ENCODE measurements at regions not wholly inside any gene's neighbourhood (a gene's known extent, or its start where the extent isn't known, plus 50 kb on each side); places are given as distances from the start of the nearest gene placed in this dataset.

GRCh38 chr18:51316677-51317076 is 119.2 kb upstream of the MEX3C start:
- Mint-ChIP-seq H3K9me3 (peaks cover 15% of the 10 kb centered on the region), H3K4me1 (peaks cover 14% of the 10 kb centered on the region), H3K36me3 (ENCODE audit: low read depth) (no peaks in the 10 kb centered on the region), H3K27ac (no peak overlapping the region), H3K27me3 (ENCODE audit: insufficient read depth) (no peaks in the 10 kb centered on the region), H3K4me3 (no peak overlapping the region)
- Histone ChIP-seq H3K9me3 (ENCODE audit: control insufficient read depth, low read length) (no peaks in the 10 kb centered on the region), H3K4me3 (ENCODE audit: low read length) (no peak overlapping the region), H3K36me3 (ENCODE audit: control insufficient read depth, insufficient read depth, low read length) (no peaks in the 10 kb centered on the region), H3K27ac (ENCODE audit: low read depth, low read length) (no peak overlapping the region), H3K4me1 (ENCODE audit: control insufficient read depth, insufficient read depth, low read length) (peaks cover 6% of the 10 kb centered on the region), H3K27me3 (ENCODE audit: control insufficient read depth, insufficient read depth, low read length, poor library complexity, severe bottlenecking) (no peaks in the 10 kb centered on the region), H3K9ac (ENCODE audit: extremely low read depth, low read length, poor library complexity, severe bottlenecking) (no peak overlapping the region)
- TF ChIP-seq, protein P1, sequence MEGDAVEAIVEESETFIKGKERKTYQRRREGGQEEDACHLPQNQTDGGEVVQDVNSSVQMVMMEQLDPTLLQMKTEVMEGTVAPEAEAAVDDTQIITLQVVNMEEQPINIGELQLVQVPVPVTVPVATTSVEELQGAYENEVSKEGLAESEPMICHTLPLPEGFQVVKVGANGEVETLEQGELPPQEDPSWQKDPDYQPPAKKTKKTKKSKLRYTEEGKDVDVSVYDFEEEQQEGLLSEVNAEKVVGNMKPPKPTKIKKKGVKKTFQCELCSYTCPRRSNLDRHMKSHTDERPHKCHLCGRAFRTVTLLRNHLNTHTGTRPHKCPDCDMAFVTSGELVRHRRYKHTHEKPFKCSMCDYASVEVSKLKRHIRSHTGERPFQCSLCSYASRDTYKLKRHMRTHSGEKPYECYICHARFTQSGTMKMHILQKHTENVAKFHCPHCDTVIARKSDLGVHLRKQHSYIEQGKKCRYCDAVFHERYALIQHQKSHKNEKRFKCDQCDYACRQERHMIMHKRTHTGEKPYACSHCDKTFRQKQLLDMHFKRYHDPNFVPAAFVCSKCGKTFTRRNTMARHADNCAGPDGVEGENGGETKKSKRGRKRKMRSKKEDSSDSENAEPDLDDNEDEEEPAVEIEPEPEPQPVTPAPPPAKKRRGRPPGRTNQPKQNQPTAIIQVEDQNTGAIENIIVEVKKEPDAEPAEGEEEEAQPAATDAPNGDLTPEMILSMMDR (conservative IDR thresholded peaks at IDR 0.05), result no peak
- WGBS, 2 experiments (ENCODE audit: insufficient coverage in 1 of 2, insufficient read length in 1 of 2), result 100% methylated on average over 1 of the region's 1 CpG; no CpG with 5 or more reads in 1 of the 2 experiments
- DNase-seq, result no peak

GRCh38 chr18:51321696-51322095 is 124.2 kb upstream of the MEX3C start:
- Mint-ChIP-seq H3K27ac (no peak overlapping the region), H3K9me3 (peaks cover 10% of the 10 kb centered on the region), H3K27me3 (ENCODE audit: insufficient read depth) (peaks cover 17% of the 10 kb centered on the region), H3K4me1 (peaks cover 43% of the 10 kb centered on the region), H3K4me3 (no peak overlapping the region), H3K36me3 (ENCODE audit: low read depth) (no peaks in the 10 kb centered on the region)
- Histone ChIP-seq H3K36me3 (ENCODE audit: control insufficient read depth, insufficient read depth, low read length) (no peaks in the 10 kb centered on the region), H3K4me3 (ENCODE audit: low read length) (no peak overlapping the region), H3K9me3 (ENCODE audit: control insufficient read depth, low read length) (no peaks in the 10 kb centered on the region), H3K4me1 (ENCODE audit: control insufficient read depth, insufficient read depth, low read length) (peaks cover 22% of the 10 kb centered on the region), H3K27ac (ENCODE audit: low read depth, low read length) (no peak overlapping the region), H3K9ac (ENCODE audit: extremely low read depth, low read length, poor library complexity, severe bottlenecking) (no peak overlapping the region), H3K27me3 (ENCODE audit: control insufficient read depth, insufficient read depth, low read length, poor library complexity, severe bottlenecking) (no peaks in the 10 kb centered on the region)
- DNase-seq, result no peak
- TF ChIP-seq, protein P1 (conservative IDR thresholded peaks at IDR 0.05), result peak; percentile 43
- WGBS, 2 experiments (ENCODE audit: insufficient coverage in 1 of 2, insufficient read length in 1 of 2), result no CpG with 5 or more reads among the region's 1 CpG

DNA sequence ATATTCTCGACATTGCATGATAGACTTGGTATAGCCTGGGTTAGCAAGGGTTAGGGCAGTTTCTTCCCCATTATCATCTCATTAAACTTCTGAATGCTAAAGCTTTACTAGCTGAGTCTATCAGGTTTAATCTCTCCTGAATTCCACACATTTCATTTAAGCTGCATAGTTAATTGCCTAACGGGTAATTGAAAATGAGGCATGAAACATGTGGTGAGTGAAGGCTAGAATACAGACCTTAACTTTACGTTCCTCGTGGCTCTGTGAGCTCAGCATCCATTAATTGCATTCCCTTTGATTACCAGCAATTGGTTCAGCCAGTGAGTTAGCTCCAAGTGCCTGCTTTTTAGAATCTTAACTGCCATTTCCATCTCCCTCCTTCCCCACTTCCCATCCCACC is 126.5 kb upstream of the MEX3C start:
- Histone ChIP-seq H3K27ac (ENCODE audit: low read depth, low read length) (no peak overlapping the region), H3K9me3 (ENCODE audit: control insufficient read depth, low read length) (no peaks in the 10 kb centered on the region), H3K27me3 (ENCODE audit: control insufficient read depth, insufficient read depth, low read length, poor library complexity, severe bottlenecking) (no peaks in the 10 kb centered on the region), H3K36me3 (ENCODE audit: control insufficient read depth, insufficient read depth, low read length) (no peaks in the 10 kb centered on the region), H3K9ac (ENCODE audit: extremely low read depth, low read length, poor library complexity, severe bottlenecking) (no peak overlapping the region), H3K4me3 (ENCODE audit: low read length) (no peak overlapping the region), H3K4me1 (ENCODE audit: control insufficient read depth, insufficient read depth, low read length) (peaks cover 22% of the 10 kb centered on the region)
- peaks cover 43% of the 10 kb centered on the region for H3K4me1 Mint-ChIP-seq
- H3K4me3 Mint-ChIP-seq, result no peak overlapping the region
- no peak for DNase-seq
- H3K9me3 Mint-ChIP-seq, result peaks cover 8% of the 10 kb centered on the region
- TF ChIP-seq, protein P1 (conservative IDR thresholded peaks at IDR 0.05), result no peak
- no peak overlapping the region for H3K27ac Mint-ChIP-seq
- H3K27me3 Mint-ChIP-seq (ENCODE audit: insufficient read depth), result peaks cover 17% of the 10 kb centered on the region
- WGBS, 2 experiments (ENCODE audit: insufficient coverage in 1 of 2, insufficient read length in 1 of 2), result 76 to 78% methylated on average over 1 to 4 of the region's 4 CpGs
- no peaks in the 10 kb centered on the region for H3K36me3 Mint-ChIP-seq (ENCODE audit: low read depth)
